NK-92 treated with Interleukin-12 subunit alpha and Interleukin-12 subunit beta, amount 100 ng/mL, for 24 hours (cell line): ENCODE measurements at regions not wholly inside any gene's neighbourhood (a gene's known extent, or its start where the extent isn't known, plus 50 kb on each side); places are given as distances from the start of the nearest gene placed in this dataset.

Source experiments
- DNase-seq: peaks from one replicate; lab custom pipeline; 2025; lab: John Stamatoyannopoulos, UW

GRCh38 chr16:85360323-85361277 is 248.3 kb upstream of the CIBAR2 start:
- DNase-seq = no peak

GRCh38 chr16:85361441-85362118 is 249.3 kb upstream of the CIBAR2 start:
- no peak for DNase-seq

- DNase-seq = no peak
Observed at GRCh38 chr16:85362443-85362842, 250.2 kb upstream of the CIBAR2 start.

GRCh38 chr16:85363427-85363826 is 249.7 kb upstream of the GSE1 start:
- no peak for DNase-seq

DNA sequence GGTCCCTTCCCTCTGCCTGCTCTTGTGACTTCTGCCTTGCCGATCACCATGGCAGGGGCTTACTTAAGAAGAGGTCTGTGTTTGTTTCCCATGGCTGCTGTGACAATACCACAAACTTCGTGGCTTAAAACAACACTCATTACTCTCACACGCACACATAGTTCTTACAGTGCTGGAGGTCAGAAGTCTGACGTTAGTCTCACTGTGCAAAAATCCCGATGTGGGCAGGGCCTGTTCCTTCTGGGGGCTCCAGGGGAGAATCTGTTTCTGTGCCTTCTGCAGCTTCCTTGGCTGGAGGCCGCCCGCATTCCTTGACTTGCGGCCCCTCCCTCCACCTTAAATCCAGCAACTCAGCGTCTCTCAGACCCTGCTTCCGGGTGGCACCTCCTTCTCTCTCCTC is 249.2 kb upstream of the GSE1 start:
- no peak for DNase-seq

DNA sequence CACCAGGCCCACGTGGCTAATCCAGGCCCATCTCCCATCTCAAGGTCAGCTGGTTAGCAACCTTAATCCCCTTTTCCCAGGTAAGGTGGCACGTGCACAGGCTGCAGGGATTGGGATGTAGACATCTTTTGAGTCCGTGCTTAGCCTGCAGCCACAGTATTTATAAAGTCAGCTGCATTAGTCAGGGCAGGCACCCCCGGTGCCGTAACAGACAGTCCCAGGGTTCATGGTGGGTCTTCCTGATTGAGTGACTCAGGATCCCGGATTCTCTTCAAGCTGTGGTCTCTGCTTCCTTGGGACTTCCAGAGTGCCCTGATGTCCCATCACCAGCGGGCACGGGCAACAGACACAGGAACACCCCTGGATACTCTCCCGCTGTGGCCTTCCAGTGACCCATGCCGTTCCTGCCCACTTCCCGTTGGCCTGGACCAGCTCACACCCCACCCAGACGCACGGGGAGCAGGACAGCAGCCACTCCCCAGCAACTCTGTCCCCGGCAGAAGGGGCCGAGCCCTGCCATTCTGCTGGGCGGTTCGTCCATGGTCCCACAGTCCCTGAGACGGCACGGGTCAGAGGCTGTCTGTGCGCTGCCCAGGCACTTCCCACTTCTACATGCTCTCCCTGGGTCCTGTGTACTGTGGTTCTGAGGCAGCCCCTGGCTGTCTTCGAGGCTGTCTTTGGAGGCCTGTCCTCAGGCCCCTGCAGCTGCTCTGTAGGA is 248.6 kb upstream of the GSE1 start:
- DNase-seq = no peak

DNA sequence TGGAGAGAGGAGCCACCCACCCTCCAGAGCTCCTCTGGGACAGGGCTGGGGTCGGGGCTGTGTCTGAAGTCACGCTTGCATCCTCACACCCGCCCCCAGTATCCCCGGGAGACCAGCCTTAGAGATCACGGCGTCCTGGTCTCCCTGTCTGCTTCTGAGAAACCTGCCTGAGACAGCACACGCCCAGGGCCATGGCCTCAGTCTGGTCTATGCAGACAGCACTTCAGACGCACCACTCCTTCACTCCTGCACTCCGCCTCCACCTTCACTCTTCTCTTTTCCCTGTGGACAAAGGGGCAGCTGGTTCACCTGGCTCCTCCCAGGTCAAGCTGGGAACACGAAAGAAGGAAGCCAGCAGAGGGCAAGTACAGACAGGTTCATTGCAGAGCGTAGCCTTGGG is 248.0 kb upstream of the GSE1 start:
- no peak for DNase-seq

DNA sequence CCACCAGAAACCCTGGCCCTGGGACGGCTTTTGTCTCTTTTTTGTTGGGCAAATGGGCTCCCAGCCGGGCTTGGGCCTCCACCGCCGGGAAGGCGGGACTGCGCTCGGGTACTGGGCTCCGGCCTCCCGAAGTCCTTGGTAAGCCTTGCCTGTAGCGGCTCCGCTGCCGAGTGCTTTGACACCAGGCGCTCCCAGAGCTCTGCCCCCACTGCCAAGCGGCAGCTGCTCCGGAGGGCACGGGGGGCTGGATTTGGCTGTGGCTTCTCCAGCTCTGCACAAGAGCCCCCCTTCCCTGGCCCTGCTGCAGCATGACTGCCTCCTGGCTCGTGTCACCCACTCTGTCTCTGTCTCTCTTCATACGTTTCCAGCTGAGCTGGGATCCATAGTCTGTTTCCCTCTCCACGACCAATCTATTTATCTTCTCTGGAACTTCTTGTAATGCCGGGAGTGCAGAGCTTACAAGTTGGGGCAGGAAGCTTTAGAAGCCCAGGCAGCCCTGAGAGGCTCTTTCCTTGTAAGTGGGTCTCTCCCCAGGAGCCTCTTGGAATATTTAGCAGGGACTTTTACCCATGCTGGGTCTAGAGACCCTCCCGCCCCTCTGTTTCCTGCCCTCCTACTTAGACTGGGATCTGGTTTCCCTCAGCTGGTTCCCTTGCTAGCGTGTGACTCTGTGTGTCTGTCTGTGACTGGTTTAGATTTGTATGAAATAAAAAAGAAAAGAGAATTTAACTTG is 246.9 kb upstream of the GSE1 start:
- no peak for DNase-seq

DNA sequence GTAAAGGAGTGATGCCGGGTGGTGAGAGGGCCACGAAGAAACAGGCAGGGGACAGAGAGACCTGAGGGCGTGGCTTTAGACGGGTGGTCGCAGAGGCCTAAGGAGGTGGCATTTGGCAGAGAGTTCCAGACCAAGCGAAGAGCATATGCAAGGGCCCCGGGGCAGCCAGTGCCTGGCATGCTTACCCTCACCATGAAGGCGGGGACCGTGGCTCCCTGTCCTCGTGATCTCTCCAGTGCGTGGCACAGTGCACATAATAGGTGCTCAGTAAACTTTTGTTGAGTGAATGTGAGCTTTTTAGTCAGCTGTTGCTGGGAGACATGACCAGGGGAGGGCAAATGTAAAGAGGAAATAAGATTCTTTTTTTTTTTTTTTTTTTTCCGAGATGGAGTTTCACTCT is 245.6 kb upstream of the GSE1 start:
- DNase-seq = no peak

GRCh38 chr16:85369060-85369459 is 244.1 kb upstream of the GSE1 start:
- DNase-seq = no peak

DNA sequence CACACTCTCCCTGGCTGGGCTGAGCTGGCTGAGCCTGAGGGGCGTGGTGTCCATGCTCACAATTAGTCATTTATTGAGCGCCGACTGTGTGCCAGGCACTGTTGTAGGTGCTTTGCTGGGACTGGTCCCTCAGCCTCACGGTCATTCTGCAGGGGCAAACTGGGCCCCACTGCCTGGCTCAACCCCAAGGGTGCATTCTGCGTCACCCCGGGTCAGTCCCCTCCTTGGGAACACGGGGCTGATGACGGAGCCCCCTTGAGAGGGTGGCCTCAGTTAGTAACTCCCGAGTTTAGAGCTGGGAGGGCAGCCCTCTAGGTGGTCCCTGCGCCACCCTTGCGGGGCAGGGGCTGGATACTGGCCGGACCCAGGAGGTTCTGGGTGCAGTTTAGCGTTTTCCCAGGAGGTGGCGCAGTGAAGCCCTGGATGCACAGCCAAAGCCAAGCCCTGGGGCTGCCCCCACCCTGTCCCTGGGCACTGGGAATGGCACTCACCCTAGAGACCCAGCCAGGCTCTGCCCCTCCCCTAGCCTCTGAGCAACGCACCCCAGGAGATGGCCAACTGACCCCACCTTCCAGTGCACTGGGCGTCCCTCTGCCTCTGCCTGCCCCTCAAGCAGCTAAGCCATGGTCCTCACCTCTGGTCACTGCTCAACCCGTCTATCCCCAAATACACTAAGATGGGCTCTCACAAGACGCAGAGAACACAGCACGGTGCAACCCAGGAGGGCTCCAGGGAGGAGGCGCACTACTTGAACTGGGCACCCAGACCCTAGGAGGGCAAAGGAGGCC is 243.2 kb upstream of the GSE1 start:
- DNase-seq = no peak

- no peak for DNase-seq
Observed at GRCh38 chr16:85370543-85370880, 242.6 kb upstream of the GSE1 start.

DNA sequence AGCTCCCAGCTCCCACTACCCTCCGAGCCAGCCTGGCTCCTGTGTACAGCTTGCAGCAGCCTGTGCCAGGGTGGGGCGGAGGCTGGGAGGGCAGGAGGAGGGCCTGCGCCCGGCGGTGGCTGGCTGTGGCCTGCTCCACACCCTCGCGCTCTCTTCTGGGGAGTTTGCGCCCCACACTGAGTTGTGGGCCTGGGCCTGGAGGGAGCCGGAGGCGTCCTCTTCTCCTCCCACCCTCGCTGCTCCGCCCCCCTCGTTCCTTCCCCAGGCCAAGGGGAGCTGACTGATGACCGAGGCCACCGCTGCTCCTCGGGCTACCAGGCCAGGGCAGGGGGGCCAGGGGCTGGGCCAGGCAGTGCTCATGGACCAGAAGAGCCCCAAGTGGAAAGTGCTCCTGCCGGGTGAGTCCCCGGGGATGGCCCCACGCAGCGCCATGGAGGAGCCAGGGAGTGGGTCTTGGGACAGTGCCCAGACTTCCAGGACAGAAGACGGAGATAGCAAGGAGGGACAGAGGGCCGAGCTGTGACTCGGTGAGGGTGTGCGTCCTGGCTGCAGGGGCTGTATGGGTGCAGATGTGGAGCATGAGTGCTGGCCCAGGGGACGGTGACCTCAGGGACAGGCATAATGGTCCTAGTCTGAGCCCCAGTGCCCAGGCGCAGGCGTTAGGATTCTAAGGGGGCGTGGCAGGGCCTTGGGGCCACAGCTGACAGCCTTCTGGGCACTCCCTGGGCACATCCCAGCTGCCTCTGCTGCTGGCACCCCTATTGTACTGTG is 242.1 kb upstream of the GSE1 start:
- DNase-seq = no peak

DNA sequence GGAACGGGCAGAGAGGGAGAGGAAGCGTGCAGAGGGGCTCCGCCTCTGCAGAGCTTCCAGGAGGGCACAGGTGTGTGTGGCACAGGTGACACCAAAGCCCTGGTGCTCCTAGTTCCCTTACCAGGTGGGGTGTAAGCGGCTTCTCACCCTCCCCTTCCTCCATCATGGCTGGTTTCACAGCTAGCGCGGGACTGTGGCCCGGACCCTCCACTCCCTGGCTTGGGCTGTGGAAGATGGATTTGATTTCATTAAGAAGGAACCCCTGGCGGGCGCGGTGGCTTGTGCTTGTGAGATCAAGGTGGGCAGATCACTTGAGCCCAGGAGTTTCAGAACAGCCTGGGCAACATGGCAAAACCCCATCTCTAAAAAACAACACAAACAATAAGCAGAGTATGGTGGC is 241.2 kb upstream of the GSE1 start:
- no peak for DNase-seq

DNA sequence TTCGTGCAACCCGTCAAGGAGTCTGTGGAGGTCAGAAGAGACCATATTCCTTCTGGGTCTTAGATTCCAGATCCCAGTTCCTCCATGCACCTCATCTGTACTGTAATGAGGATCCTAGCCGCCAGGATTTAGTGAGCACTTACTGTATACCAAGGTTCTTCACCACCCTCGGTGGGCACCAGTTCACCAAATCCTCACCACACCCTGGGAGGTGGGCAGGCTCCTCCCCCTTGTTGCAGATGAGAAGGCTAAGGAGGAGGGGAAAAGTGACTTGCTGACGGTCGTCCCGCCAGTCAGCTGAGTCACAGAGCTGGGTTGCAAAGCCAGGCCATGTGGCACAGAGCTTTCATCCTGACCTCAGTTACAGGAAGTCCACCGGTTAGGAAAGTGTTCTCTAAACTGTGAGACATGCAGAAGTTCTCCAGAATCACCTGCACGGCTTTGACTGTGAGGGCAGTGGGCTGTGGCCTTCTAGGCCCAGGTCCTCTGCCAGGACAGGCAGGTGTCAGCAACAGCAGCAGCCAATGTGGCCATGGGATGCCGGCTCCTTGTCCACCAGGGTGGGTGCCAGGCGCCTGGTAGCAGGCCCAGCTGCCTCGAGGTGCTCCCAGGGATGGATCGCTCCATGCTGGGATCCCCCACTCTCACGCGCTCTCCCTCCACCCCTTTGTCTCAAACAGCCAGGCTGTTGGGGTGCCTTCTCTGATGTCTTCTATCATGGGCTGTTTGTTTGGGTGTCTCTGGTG is 240.3 kb upstream of the GSE1 start:
- DNase-seq = no peak

GRCh38 chr16:85373741-85374570 is 239.2 kb upstream of the GSE1 start:
- no peak for DNase-seq

DNA sequence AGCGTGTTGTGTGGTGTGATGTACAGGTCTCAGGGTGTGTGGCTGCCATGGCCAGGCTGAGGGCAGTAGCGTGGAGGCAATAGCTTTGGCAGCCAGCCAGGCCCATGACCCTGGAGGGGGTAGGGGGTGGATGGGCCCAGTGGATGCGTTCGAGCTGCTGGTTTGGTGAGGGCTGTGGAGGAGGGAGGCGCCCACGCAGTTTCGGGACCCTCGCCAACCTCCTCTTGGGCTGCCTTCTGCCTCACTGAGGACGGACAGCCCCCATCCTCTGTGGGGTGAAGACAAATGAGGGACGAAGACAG is 238.6 kb upstream of the GSE1 start:
- no peak for DNase-seq

DNA sequence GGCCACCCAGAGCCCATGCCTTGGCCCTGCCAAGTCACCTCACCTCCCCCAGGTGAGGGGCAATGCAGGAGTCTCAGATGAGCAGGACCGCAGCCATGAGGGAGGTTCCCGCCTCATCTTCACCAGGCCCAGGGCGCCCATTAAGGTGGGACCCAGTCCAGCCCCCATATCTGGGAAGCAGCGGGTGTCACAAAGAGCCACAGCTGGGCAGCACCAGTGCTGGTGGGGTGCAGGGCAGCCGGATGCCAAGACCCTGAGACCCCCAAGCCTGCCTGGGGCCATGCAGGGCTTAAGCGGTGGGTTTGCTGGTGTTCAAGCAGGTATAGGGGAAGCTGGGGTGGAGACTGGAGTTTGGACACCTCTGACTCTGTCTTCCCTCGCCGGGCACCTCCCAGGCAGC is 237.8 kb upstream of the GSE1 start:
- no peak for DNase-seq
